NCI-H2227 treated with DMSO at 0.1 percent for 48 hours (cell line): ENCODE measurements at regions not wholly inside any gene's neighbourhood (a gene's known extent, or its start where the extent isn't known, plus 50 kb on each side); places are given as distances from the start of the nearest gene placed in this dataset.

Experiments
- DNase-seq: peaks from one replicate; lab custom pipeline; 2025; lab: John Stamatoyannopoulos, UW

DNA sequence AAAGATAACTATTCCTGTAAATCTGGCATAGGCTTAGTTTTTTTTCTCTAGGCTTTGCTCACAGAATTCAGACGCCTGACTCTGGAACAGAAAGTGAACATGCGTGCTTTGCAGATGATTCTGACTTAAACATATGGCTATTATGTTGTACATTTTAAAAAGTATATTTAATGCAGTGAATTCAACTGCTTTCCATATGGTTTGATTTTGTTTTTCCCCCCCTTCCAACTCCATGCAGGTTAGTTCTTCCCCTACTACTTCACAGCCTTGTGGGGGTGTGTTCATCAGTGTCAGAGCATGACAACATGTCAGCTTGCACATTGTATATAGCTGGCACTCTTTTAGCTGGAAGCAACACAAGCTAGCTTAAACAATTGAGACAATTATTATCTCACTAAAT, 226.8 kb downstream of the TMEM167A start:
- DNase-seq: no peak

DNA sequence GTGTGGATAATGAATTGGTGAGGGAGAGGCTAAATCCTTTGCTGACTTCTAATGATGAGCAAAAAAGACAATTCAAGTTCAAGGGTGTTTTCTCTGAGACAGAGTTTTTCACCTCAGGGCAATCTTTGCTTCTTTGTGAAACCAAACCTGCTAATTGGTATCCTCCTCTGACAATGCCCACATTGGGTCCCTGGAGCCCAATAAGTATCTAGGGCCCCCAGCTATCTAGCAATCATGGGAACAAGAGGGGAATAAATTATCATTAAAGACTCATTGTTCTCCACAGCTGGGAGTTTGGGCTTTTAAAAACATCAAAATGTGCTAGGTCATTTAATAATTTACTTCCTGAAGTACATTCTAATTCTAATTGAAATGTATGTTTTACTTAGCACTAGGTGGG, 227.3 kb downstream of the TMEM167A start:
- no peak for DNase-seq

DNA sequence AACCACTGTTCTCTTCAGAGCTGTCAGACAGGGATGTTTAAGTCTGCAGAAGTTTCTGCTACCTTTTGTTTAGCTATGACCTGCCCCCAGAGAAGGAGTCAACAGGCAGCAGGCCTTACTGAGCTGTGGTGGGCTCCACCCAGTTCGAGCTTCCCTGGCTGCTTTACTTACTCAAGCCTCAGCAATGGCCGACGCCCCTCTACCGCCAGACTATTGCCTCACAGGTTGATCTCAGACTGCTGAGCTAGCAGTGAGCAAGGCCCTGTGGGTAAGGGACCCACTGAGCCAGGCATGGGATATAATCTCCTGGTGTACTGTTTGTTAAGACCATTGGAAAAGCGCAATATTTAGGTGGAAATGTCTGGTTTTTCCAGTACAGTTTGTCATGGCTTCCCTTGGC, 229.6 kb downstream of the TMEM167A start:
- DNase-seq: no peak

DNA sequence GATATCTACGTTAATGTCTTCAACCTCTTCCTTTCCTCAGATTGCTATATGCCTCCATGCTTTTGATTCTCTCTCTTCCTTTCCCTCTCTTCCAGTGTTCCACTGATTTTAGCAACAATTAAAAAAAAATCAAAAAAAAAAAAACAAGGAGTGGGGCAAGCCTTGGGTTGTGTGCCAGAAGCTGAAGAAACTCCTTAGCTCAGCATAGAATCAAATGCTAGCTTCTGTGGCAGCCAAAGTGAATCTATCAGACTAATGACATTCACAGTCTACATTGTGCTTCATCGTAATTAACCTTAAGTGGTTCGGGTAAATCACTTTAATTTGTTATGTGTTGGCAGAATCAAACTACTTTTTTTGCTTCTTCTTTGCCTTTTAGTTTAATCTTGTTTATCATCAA, 237.3 kb downstream of the TMEM167A start:
- no peak for DNase-seq

DNA sequence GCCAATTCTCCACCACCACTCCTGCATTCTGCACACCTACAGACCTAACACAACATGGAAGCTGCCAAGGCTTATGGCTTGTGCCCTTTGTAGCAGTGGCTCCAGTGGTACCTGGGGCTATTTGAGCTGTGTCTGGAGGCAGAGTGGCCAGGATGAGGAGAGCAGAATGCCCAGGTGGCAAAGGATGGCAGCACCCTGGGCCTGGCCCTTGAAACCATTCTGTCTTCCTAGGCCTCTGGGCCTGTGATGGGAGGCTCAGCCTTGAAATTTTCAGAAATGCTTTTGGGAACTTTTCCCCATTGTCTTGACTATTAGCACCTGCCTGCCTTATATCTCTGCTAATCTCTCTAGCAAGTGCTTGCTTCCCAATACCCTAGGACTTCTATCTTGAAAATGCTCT, 241.7 kb downstream of the TMEM167A start:
- DNase-seq: no peak

DNA sequence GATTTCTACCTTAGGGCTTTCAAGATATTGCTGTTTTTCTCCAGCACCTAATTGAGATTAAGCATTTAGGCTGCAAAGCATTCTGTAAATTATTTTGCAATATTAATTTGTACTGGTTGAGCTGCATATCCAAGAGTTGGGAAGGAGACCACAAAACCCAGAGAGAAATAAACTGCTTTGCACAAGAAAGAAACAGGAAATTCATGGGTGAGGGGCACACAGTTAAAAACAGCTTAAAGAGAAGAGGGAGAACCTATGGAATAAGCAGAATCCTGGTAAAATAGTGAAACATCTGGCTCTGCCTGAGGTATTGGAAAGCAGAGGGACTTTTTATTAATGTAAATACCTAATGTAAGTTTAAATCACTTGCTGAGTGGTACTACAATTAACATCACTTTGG, 243.0 kb downstream of the TMEM167A start:
- DNase-seq: no peak

DNA sequence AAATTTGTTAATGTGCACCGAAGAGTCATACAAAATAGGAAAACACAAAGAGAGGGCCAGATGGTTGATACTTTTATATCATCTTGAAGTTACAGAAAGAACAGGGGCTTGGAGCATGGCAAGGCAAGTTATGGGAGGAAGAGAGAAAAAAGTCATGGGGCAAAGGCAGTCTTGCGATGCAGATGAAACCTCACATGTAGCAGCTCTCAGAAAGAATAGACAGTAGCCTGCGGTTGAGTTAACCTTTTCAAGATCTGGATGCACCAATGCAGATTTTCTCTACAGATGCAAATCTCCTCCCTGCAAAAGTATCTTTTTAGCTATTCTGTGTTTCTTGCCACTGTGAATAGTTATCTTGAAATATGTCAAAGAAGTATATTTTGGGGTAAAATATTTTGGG, 243.9 kb downstream of the TMEM167A start:
- no peak for DNase-seq

DNA sequence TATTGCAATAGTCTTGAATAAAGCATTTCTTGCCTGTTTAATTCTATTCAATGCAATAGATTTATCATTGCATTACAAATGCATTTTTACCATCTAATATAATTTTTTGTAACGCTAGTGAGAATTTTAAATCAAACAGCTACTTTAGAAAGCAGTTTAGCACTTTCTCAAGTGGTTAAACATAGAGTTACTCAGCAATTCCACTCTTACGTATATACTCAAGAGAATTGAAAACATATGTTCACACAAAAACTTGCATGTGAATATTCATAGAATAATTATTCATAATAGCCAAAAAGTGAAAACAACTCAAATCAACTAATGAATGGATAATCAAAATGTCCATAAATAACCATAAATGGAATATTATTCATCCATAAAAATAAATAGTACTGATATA, 244.7 kb downstream of the TMEM167A start:
- no peak for DNase-seq

DNA sequence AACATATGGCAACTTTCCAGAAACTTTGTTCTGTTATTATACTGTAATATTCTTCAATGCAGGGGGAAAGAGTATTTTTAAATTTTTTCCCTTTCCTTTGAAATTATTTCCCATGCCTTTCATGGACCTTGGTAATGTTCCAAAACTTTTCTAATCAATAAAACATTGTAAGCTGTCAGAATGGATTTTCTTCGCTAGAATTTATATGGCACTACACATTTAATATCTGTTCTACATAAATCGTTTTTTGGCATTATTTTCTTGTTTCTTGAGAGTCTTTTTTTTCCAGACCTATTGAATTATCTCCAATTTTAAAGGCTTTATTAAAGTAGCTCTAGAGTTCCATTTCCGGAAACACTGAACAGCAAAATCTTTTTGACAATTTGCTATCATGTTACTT, 249.0 kb downstream of the TMEM167A start:
- no peak for DNase-seq

DNA sequence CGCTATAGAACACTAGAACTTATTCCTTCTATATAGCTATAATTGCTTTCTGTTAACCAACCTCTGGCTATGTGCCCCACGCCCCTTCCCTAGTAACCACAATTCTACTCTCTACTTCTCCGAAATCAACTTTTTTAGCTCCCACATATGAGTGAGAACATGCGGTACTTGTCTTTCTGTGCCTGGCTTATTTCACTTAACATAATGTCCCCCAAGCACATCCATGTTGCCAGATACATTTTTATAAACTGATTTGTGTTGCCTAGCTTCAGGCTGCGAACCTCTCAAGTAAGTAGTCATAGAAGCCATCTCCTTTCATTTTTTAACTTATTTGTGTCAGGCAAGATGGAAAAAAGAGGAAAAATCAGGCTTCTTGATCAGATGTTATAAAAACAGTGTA, 249.5 kb downstream of the TMEM167A start:
- no peak for DNase-seq

DNA sequence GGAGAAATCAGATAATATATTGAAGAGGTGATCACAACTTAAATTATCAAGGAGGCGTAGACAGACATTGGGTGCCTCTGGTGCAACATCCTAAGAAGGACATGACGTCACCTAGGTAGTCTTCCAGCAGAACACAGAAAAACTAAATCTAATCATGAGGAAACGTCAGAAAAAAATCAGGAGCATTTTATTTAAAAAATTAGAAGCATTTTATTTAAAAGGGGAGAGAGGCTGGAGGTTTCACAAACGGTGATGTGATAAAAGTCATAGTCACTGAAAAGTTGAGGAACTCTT, 254.6 kb downstream of the TMEM167A start:
- DNase-seq: no peak

DNA sequence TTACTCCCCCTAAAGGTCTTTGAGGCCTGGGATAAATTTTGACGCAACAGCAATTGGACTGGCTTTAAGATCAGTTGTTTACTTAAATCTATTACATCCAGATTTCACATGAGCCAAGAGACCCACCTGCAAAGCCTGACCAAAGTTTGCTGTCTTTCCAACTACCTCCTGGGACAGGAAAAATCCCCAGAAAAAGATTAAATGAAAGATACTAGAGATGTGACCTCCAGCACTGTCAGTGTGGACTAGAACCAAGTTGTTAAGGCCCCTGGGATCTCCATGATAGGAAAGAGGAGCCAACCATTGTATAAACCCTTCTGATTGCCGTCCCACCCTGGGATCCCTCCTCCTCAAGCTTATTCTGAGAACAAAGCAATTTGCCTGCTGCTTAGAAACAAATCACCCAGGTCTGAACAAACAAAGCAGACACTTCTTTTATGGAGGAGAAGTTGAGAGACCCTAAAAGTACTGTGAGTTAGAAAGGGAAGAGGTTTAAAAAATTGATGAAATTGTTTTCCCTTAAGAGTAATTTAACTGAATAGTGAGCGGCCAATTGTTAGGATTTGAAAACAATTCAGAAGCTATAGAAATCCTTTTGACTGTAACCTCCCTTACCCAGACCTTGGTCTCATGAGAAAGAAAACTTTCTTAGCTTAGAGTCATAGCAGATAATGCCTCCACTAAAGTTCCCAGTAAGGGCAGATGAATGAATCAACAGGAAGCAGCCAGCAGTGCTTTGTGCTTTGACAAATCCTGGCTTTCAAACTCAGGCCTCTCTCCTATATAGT, 255.2 kb downstream of the TMEM167A start:
- DNase-seq: no peak

DNA sequence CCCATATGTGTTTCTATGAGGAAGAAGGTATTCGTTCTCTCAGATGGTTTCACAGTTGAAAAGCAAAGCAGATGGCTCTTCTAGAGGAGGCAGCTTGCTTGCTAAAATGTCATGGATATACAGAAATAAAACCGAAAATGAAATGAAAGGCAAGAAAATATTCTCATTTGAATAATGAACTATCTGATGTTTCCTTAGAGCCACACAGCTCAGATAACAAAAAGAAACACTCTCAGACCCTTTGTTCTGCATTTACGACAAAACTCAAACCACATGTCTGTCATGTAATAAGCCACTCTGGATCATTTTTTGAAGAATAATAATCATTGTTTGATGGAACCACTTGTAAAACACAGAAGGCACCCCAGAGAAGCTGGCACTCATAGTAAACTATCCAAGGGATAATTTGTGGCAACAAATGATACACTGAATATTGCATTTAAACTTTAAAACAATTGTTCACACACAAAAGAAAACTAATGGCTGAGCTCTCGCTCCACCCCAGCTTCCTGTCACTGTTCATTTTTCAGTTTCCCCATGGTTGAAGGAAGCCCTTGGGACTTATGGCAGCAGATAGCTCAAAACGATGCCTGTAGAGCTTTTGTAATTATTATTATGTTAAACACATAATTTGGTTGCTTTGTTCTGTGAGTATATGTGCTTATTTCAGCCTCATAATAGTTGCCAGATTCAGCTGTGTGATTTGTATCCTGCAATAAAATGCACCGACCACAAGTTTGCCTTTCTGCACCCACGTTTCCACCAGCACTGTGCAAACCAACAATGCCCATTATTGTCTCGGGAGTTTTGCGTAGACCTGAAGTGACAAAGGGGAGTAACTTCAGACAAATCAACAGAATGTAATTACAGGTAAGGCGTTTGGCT, 256.0 kb downstream of the TMEM167A start:
- peak; percentile 22 for DNase-seq

DNA sequence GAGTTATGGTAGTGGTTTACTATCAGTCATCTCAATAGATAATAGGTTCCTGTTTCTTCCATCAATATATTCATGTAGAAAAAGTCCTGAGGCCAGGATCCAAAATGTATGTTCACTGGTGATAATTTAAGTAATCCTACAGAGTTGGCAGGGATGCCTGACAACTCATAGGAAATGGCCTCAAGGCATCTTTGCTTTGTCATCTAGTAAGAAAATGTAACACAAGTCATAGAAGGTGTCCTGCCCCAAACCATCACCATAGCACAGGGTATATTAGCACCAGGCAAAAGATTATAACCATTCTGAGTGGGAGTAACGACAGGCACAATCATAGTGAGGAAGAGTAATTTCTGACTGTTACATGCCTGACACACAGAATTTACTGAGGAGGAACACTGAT, 257.0 kb downstream of the TMEM167A start:
- DNase-seq: no peak

DNA sequence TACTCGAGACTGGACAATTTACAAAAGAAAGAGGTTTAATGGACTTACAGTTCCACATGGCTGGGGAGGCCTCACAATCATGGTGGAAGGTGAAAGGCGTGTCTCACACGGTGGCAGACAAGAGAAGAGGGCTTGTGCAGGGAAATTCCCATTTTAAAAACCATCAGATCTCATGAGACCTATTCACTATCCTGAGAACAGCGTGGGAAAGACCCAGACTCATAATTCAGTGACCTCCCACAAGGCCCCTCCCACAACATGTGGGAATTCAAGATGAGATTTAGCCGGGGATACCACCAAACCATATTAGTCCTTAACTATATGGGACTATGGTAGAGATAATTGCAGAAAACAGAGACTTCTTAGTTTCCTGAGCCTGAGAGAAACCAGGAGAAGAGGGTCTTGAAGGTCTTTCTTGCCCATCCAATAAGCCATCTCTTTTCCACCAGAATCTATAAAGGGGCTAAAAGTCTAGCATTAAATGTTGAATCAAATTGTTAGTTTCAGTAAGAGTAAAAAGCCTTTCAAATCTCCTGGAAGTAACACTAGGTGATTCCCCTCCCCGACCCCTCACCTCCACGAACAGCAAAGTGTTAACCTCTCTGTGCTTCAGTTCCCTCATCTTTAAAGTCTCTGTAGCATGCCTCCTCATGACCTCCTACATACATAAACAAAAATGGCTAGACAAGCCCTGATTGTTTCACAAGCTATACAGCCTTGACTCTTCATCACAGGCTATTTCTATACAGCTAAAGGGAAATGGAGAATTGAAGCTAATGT, 259.1 kb downstream of the TMEM167A start:
- DNase-seq: no peak

DNA sequence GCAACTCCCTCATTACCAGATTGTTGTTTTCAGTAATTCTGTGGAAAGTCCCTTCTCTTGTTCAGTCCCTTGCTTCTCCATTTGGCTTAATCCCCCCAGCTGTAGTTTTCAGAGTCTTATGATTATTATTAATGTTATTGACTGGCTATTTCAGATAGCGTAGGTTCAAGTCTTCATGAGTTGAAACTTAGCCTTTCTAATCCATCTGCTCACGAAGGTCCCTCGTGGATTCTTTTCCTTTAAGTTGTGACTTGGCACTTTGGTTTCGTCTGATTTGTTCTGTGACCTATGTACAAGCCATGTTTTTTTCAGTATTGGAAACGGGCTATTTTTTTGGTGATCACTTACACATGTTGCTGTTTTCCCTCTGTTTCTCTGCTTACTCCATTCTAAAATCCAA, 260.3 kb downstream of the TMEM167A start:
- no peak for DNase-seq

DNA sequence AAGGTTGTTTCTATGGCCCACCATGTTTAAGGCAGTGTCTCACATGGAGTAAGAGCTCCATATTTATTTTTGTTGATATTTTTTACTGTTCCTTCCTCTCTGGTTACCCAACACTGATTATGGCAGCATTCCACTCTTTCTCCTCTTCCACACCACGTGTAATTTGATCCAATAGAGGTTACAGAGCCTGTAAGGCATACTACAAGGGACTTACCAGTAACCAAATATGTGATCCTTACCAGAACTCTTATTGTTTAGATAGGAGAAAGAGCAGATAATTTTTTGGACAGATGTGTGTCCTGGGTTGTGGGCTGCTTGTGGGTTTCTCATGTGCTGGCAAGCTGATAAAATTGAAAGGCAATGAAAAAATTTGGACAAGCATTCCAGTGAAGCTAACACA, 261.3 kb downstream of the TMEM167A start:
- no peak for DNase-seq

DNA sequence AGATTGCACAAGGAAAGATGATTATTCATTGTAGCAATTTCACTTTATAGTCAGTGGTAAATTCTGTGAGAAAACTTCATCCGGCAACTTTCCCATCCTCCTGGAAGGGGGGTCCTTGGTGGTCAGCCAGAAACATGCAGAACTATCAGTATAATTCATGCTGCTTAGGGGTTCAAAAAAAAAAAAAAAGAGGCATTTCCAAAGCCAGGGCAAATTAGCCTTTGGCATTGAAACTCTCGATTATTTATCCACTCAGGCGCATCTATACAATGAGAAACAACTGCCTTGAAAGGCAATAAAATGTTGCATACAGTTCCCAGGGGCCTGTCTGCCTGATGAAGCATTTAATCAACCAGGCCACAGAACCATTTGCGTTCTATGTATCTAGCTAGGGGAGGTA, 263.3 kb downstream of the TMEM167A start:
- peak; percentile 3 for DNase-seq

DNA sequence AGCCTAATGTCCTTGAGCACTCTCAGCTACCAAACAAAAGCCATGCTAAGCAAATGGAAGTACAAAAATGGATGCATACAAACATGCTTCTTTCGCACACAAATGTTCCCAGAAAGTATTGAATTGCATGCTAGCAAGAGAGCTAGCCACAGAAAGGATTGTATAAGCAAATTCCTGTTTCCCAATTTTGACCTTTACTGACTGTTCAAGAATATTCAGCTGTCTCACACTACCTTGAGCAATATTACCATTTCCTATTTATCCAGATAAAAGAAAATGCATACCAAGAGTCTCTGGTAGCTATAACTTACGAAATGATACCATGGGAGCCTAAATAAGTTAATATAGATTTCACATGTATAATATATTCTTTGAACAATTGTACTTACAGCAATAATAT, 264.6 kb downstream of the TMEM167A start:
- DNase-seq: no peak

DNA sequence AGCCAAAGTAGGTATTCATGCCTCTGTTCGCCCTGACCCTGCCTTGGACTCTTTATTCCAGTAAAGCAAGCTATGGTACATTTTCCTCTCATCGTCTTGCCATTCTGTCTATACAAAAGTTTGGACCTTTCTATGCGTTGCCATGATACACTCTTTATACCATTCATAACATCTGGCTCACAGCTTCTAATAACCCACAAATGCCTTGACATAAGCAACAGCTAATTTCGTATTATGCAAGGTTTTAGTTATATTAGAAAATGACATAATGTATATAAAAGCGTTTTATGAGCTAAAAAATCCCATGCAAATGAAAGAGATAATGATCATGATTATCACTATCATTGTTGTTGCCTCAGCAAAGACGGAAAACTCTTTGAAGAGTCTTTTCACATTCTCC, 265.7 kb downstream of the TMEM167A start:
- no peak for DNase-seq

DNA sequence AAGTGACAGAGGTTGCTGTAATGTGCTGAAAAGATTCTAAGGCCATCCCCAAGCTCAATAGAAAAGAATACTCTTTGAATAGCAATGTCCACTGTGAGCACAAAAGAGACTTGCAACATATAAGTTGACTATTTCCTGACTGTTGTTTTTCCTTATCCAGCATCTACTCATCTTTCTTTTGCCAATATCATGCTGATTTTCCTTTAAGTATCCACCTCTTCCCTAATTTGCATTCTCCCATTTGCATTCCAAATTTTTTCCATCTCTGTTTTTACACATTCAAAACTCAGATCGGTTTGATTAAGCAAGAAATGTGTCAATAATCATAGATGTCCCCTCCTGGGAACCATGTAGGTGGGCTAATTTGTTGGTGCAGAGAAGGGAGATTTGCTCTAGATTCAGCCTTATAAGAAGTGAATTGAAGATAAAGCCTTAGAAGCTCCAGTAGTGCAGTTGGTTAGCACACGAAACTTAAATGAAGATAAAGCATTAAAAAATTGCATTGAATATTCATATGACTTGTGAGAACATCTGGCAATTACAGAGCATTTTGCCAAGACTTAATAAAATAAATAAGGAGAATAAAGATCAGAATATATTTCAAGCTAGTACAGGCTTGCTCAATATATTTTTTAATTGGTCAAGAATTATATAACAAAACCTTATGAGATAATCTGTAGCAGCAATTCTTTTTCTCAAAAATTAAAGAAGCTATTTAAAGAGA, 267.6 kb downstream of the TMEM167A start:
- DNase-seq: no peak

DNA sequence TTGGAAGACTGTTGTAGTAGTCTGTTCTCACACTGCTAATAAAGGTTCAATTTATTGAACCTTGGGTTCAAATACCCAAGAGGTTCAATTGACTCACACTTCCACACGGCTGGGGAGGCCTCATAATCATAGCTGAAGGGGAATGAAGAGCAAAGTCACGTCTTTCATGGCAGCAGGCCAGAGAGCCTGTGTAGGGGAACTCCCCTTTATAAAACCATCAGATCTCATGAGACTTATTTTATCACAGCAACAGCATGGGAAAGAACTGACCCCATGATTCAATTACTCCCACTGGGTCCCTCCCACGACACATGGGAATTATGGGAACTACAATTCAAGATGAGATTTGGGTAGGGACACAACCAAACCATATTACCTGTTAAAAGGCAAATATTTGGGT, 268.2 kb downstream of the TMEM167A start:
- no peak for DNase-seq
